GM12878 (cell line): ENCODE measurements at regions not wholly inside any gene's neighbourhood (a gene's known extent, or its start where the extent isn't known, plus 50 kb on each side); places are given as distances from the start of the nearest gene placed in this dataset.

Experiments
- CTCF ChIP-seq, 3 experiments: IDR thresholded peaks in 2 of 3; conservative IDR thresholded peaks in 1 of 3; 2 replicates each; pipeline ENCODE4 v1.5.1; 2011; ENCODE audit warnings: low read depth in 3 of 3, low read length in 3 of 3, mild to moderate bottlenecking in 3 of 3, control low read depth in 2 of 3, moderate library complexity in 2 of 3, inconsistent platforms in 1 of 3, mixed read lengths in 1 of 3; ENCODE audit not compliant: control insufficient read depth in 2 of 3, insufficient read depth in 1 of 3; ENCODE audit errors: extremely low read depth in 1 of 3
- MXI1 ChIP-seq: fragments of 150-350 bp; IDR thresholded peaks from 2 replicates; pipeline ENCODE4 v1.6.1; 2011; ENCODE audit warnings: low read depth, mild to moderate bottlenecking, inconsistent platforms, low read length, improper control_type of control experiment
- SUZ12 ChIP-seq: fragments of 200-600 bp; sonication (generic); IDR thresholded peaks from one replicate; pipeline ENCODE4 v1.6.1; 2018; ENCODE audit warnings: antibody characterized with exemption, mild to moderate bottlenecking; ENCODE audit not compliant: unreplicated experiment
- TF ChIP-seq, protein P1 (sequence below): IDR thresholded peaks from 2 replicates; pipeline ENCODE4 v1.6.1; 2012; ENCODE audit warnings: mild to moderate bottlenecking, low read depth, low read length

GRCh38 chr4:144801731-144802130, 155.8 kb downstream of the HHIP start:
- TF ChIP-seq CTCF (IDR thresholded peaks at IDR 0.05 in 2 of 3, conservative IDR thresholded peaks at IDR 0.05 in 1 of 3; ENCODE audit: control insufficient read depth in 2 of 3, extremely low read depth in 1 of 3, insufficient read depth in 1 of 3, low read depth in 3 of 3, low read length in 3 of 3) (no peak), MXI1 (no peak), SUZ12 (no peak)
- TF ChIP-seq, protein P1, sequence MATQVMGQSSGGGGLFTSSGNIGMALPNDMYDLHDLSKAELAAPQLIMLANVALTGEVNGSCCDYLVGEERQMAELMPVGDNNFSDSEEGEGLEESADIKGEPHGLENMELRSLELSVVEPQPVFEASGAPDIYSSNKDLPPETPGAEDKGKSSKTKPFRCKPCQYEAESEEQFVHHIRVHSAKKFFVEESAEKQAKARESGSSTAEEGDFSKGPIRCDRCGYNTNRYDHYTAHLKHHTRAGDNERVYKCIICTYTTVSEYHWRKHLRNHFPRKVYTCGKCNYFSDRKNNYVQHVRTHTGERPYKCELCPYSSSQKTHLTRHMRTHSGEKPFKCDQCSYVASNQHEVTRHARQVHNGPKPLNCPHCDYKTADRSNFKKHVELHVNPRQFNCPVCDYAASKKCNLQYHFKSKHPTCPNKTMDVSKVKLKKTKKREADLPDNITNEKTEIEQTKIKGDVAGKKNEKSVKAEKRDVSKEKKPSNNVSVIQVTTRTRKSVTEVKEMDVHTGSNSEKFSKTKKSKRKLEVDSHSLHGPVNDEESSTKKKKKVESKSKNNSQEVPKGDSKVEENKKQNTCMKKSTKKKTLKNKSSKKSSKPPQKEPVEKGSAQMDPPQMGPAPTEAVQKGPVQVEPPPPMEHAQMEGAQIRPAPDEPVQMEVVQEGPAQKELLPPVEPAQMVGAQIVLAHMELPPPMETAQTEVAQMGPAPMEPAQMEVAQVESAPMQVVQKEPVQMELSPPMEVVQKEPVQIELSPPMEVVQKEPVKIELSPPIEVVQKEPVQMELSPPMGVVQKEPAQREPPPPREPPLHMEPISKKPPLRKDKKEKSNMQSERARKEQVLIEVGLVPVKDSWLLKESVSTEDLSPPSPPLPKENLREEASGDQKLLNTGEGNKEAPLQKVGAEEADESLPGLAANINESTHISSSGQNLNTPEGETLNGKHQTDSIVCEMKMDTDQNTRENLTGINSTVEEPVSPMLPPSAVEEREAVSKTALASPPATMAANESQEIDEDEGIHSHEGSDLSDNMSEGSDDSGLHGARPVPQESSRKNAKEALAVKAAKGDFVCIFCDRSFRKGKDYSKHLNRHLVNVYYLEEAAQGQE = no peak
